ENCODE measurements at regions not wholly inside any gene's neighbourhood (a gene's known extent, or its start where the extent isn't known, plus 50 kb on each side); places are given as distances from the start of the nearest gene placed in this dataset.

- H3K36me3 ChIP-seq: no peaks in the 10 kb centered on the region
- peak; percentile 32 for DNase-seq
- no peak overlapping the region for H3K4me3 ChIP-seq
- H3K9me3 ChIP-seq: no peaks in the 10 kb centered on the region
- H3K27me3 ChIP-seq: no peaks in the 10 kb centered on the region
Observed at GRCh38 chr10:91700788-91701444, 68.0 kb upstream of the PPP1R3C start.

GRCh38 chr10:91700273-91700672 lies 67.4 kb upstream of the PPP1R3C start:
- Histone ChIP-seq H3K9me3 (no peaks in the 10 kb centered on the region), H3K36me3 (no peaks in the 10 kb centered on the region), H3K4me3 (no peak overlapping the region), H3K27me3 (no peaks in the 10 kb centered on the region)
- peak; percentile 88 for DNase-seq

- H3K4me3 ChIP-seq: no peak overlapping the region
- no peaks in the 10 kb centered on the region for H3K27me3 ChIP-seq
- H3K36me3 ChIP-seq: no peaks in the 10 kb centered on the region
- DNase-seq: no peak
- no peaks in the 10 kb centered on the region for H3K9me3 ChIP-seq
Observed at GRCh38 chr10:91698258-91698657, 65.4 kb upstream of the PPP1R3C start.

- H3K9me3 ChIP-seq: no peaks in the 10 kb centered on the region
- DNase-seq: no peak
- no peaks in the 10 kb centered on the region for H3K27me3 ChIP-seq
- no peaks in the 10 kb centered on the region for H3K36me3 ChIP-seq
- no peak overlapping the region for H3K4me3 ChIP-seq
Observed at GRCh38 chr10:91694170-91694794, 61.4 kb upstream of the PPP1R3C start.

- Histone ChIP-seq H3K36me3 (no peaks in the 10 kb centered on the region), H3K4me3 (no peak overlapping the region), H3K27me3 (no peaks in the 10 kb centered on the region), H3K9me3 (no peaks in the 10 kb centered on the region)
- DNase-seq: no peak
Observed at GRCh38 chr10:91691981-91692380, 59.1 kb upstream of the PPP1R3C start.

GRCh38 chr10:91690996-91691676 lies 58.3 kb upstream of the PPP1R3C start:
- H3K9me3 ChIP-seq: no peaks in the 10 kb centered on the region
- DNase-seq: no peak
- no peaks in the 10 kb centered on the region for H3K36me3 ChIP-seq
- no peaks in the 10 kb centered on the region for H3K27me3 ChIP-seq
- H3K4me3 ChIP-seq: no peak overlapping the region

GRCh38 chr10:91690412-91690811 lies 57.5 kb upstream of the PPP1R3C start:
- H3K9me3 ChIP-seq: no peaks in the 10 kb centered on the region
- no peaks in the 10 kb centered on the region for H3K36me3 ChIP-seq
- H3K4me3 ChIP-seq: no peak overlapping the region
- H3K27me3 ChIP-seq: no peaks in the 10 kb centered on the region
- DNase-seq: no peak

- no peaks in the 10 kb centered on the region for H3K9me3 ChIP-seq
- H3K36me3 ChIP-seq: no peaks in the 10 kb centered on the region
- H3K4me3 ChIP-seq: no peak overlapping the region
- peak; percentile 55 for DNase-seq
- H3K27me3 ChIP-seq: no peaks in the 10 kb centered on the region
Observed at GRCh38 chr10:91689731-91690168, 56.9 kb upstream of the PPP1R3C start.

- Histone ChIP-seq H3K36me3 (no peaks in the 10 kb centered on the region), H3K9me3 (no peaks in the 10 kb centered on the region), H3K27me3 (no peaks in the 10 kb centered on the region), H3K4me3 (no peak overlapping the region)
- DNase-seq: peak; percentile 51
Observed at GRCh38 chr10:91684841-91685240, 52.0 kb upstream of the PPP1R3C start.

- H3K36me3 ChIP-seq: no peaks in the 10 kb centered on the region
- no peak overlapping the region for H3K4me3 ChIP-seq
Observed at GRCh38 chr10:91683975-91684374, 51.1 kb upstream of the PPP1R3C start.

GRCh38 chr10:91682912-91683311 lies 50.0 kb upstream of the PPP1R3C start:
- Histone ChIP-seq H3K9me3 (no peaks in the 10 kb centered on the region), H3K4me3 (no peak overlapping the region), H3K27me3 (no peaks in the 10 kb centered on the region), H3K36me3 (no peaks in the 10 kb centered on the region)
- no peak for DNase-seq

More at GRCh38 chr10:91683975-91684374, 51.1 kb upstream of the PPP1R3C start:
- no peaks in the 10 kb centered on the region for H3K9me3 ChIP-seq
- peak; percentile 81 for DNase-seq
- no peaks in the 10 kb centered on the region for H3K27me3 ChIP-seq
